ENCODE measurements at regions not wholly inside any gene's neighbourhood (a gene's known extent, or its start where the extent isn't known, plus 50 kb on each side); places are given as distances from the start of the nearest gene placed in this dataset.

DNA sequence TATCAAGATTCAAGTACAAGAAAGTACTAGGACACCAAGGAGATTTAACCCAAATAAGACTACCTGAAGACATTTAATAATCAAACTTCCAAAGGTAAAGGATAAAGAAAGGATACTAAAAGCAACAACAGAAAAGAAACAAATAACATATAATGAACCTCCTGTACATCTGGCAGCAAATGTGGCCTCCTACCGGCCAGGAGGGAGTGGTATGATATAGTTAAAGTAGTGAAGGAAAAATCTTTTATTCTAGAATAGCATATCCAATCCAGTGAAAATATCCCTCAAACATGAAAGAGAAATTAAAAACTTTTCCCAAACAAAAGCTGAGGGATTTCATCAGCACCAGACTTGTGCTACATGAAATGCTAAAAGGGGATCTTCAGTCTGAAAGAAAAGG, 104.7 kb upstream of the GUCY1A2 start:
- DNase-seq (ENCODE audit: low read depth), result no peak
- TF ChIP-seq, protein P1, sequence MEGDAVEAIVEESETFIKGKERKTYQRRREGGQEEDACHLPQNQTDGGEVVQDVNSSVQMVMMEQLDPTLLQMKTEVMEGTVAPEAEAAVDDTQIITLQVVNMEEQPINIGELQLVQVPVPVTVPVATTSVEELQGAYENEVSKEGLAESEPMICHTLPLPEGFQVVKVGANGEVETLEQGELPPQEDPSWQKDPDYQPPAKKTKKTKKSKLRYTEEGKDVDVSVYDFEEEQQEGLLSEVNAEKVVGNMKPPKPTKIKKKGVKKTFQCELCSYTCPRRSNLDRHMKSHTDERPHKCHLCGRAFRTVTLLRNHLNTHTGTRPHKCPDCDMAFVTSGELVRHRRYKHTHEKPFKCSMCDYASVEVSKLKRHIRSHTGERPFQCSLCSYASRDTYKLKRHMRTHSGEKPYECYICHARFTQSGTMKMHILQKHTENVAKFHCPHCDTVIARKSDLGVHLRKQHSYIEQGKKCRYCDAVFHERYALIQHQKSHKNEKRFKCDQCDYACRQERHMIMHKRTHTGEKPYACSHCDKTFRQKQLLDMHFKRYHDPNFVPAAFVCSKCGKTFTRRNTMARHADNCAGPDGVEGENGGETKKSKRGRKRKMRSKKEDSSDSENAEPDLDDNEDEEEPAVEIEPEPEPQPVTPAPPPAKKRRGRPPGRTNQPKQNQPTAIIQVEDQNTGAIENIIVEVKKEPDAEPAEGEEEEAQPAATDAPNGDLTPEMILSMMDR (IDR thresholded peaks at IDR 0.05; ENCODE audit: insufficient read depth, low read depth, low read length, missing control alignments), result no peak
- H3K4me3 ChIP-seq (ENCODE audit: low read depth, low read length), result no peak overlapping the region

DNA sequence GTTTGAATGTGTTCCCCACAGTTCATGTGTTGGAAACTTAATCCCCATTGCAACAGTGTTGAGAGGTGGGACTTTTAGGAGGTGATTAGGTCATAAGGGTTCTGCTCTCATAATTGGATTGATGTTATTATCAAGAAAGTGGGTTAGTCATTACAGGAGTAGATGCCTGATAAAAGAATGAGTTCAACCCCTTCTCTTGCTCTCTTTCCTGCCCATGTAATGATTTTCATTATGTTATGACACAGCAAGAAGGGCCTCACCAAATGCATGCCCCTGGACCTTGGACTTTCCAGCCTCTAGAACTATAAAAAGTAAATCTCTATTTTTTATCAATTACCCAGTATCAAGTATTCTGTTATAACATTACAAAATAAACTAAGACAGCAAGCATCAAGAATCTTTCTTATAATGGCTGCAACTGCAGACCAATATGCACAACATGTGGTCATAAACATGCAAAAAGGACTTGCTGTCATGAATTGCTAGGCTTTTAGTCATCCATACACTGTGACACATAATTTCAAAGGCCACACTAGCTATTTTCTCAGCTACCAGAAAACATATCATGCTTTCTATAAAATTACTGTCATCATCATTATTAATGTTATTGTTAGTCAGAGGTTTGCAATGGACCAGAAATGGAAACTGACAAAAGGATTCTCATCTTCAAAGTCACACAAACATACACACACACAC, 99.9 kb upstream of the GUCY1A2 start:
- no peak overlapping the region for H3K4me3 ChIP-seq (ENCODE audit: low read depth, low read length)
- TF ChIP-seq, protein P1 (IDR thresholded peaks at IDR 0.05; ENCODE audit: insufficient read depth, low read depth, low read length, missing control alignments), result no peak
- DNase-seq (ENCODE audit: low read depth), result no peak

DNA sequence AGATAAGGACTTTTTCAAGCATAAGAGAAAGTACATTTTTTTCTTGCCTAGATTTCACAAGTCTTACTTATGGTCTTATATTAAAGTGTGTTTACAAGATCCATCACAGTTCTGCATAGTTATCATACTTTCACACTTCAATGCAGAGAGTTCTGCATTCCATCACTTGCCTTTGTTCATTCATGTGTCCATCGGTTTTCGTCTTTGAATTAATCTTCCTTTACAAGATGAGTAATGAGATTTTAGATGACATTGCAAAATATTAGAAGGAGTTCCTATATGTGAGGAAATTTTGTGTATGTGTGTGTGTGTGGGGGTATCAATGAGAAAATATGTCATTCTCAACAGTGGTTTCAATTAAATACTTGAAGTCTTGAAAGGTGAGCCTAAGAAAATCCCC, 98.1 kb upstream of the GUCY1A2 start:
- no peak for DNase-seq (ENCODE audit: low read depth)
- TF ChIP-seq, protein P1 (IDR thresholded peaks at IDR 0.05; ENCODE audit: insufficient read depth, low read depth, low read length, missing control alignments), result no peak
- no peak overlapping the region for H3K4me3 ChIP-seq (ENCODE audit: low read depth, low read length)

DNA sequence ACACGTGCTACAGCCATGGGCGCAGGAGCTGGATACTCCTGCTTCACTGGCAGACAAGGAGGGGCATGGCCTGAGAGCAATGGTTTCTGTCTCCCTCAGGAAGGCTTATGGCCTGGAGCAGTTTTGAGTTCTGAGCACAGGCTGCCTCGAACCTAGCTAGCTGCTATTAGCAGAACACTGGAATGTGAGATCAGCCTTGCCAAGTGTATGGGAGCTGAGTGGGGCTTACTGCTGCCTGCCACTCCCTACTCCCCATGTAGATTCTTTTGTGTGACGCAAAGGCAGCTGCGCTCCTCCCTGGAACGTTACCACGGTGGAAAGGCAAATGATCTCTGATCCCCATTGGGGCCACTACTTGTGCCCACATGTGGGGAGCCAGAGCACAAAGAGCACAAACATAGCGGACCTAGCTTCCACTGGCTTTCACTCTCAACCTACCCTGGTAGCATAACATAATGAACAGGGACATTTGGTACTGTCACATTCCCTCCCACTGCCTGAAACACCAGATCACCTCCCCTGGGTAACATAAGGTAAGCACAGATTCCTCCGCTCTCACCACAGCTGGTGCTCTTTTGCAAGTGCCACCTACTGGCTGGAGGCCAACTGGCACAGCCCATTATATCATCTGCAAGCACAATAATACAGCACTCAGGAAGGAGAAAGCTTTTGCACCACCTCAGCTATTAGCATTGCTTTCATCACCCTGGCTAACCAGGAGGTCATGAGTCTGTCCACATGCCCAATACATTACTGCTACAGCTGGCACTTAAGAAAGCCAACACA, 84.6 kb upstream of the GUCY1A2 start:
- TF ChIP-seq, protein P1 (IDR thresholded peaks at IDR 0.05; ENCODE audit: insufficient read depth, low read depth, low read length, missing control alignments), result no peak
- H3K4me3 ChIP-seq (ENCODE audit: low read depth, low read length), result no peak overlapping the region
- DNase-seq (ENCODE audit: low read depth), result peak; percentile 8

DNA sequence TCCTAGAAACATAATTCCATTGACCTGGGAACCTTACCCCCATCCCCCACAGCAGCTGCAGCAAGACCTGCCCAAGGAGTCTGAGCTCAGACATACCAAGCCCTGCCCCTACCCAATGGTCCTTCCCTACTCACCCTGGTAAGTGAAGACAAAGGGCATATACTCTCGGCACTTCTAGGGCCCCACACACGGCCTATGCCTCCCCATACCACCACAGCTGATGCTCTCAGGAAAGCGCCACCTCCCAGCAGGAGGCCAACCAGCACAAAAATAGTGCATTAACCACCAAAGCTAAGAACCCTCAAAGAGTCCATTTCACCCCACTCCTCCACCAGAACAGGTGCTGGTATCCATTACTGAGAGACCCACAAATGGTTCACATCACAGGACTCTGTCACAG, 74.4 kb upstream of the GUCY1A2 start:
- TF ChIP-seq, protein P1 (IDR thresholded peaks at IDR 0.05; ENCODE audit: insufficient read depth, low read depth, low read length, missing control alignments), result no peak
- no peak overlapping the region for H3K4me3 ChIP-seq (ENCODE audit: low read depth, low read length)
- DNase-seq (ENCODE audit: low read depth), result no peak

DNA sequence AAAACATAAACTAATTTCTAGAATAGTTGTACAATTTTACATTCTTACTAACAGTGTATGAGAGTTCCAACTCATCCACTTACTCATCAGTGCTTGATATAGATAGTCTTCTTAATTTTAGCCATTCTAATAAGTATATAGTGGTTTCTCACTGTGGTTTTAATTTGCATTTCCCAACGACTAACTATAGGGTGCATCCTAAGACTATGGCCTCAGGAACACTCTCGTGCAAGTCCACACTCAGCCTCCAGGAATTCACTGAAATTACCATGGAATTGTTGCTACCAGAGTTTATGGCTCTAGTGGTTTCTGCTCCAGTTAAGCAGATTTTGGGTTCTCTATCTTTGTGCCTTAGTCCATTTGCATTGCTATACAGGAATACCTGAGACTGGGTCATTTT, 60.1 kb upstream of the GUCY1A2 start:
- no peak for DNase-seq (ENCODE audit: low read depth)
- TF ChIP-seq, protein P1 (IDR thresholded peaks at IDR 0.05; ENCODE audit: insufficient read depth, low read depth, low read length, missing control alignments), result no peak
- no peak overlapping the region for H3K4me3 ChIP-seq (ENCODE audit: low read depth, low read length)

Measured in GM12865 (cell line).